Fibroblast of lung (primary cell): ENCODE measurements at regions not wholly inside any gene's neighbourhood (a gene's known extent, or its start where the extent isn't known, plus 50 kb on each side); places are given as distances from the start of the nearest gene placed in this dataset.

Experiments used
- DNase-seq, 2 donors: peaks; one replicate each; pipeline versions ENCODE4 v3.0.0 to v3.0.0-alpha.2; 2010; ENCODE audit warnings: low read depth in 2 of 2
- H2AFZ ChIP-seq: 2 replicates; pipeline ENCODE4 v1.5.1; 2012; ENCODE audit warnings: low read length, control low read depth, inconsistent platforms
- H3K27ac ChIP-seq: 2 replicates; pipeline ENCODE4 v1.5.1; 2011; ENCODE audit warnings: low read length, control low read depth; ENCODE audit not compliant: insufficient read depth
- H3K27me3 ChIP-seq: 2 replicates; pipeline ENCODE4 v1.5.1; 2011; ENCODE audit warnings: mild to moderate bottlenecking, low read length; ENCODE audit not compliant: control insufficient read depth, insufficient read depth
- H3K36me3 ChIP-seq: 2 replicates; pipeline ENCODE4 v1.5.1; 2011; ENCODE audit warnings: low read length; ENCODE audit not compliant: control insufficient read depth, insufficient read depth
- H3K4me1 ChIP-seq: 2 replicates; pipeline ENCODE4 v1.5.1; 2011; ENCODE audit warnings: low read length; ENCODE audit not compliant: control insufficient read depth, insufficient read depth; ENCODE audit errors: extremely low read depth
- H3K4me2 ChIP-seq: 2 replicates; pipeline ENCODE4 v1.5.1; 2011; ENCODE audit warnings: low read length, control low read depth; ENCODE audit not compliant: insufficient read depth; ENCODE audit errors: extremely low read depth
- H3K4me3 ChIP-seq, 4 experiments: fragments of 200-600 bp in 1 of 4; sonication (generic) in 1 of 4; replicated peaks in 1 of 4; 2 replicates each; pipeline ENCODE4 v1.5.1; 2011 to 2016; ENCODE audit warnings: low read length in 4 of 4, low read depth in 3 of 4, mild to moderate bottlenecking in 3 of 4, control low read depth in 2 of 4, inconsistent platforms in 1 of 4, mixed read lengths in 1 of 4; ENCODE audit not compliant: insufficient read depth in 1 of 4; ENCODE audit errors: control extremely low read depth in 1 of 4
- H3K79me2 ChIP-seq: 2 replicates; pipeline ENCODE4 v1.5.1; 2012; ENCODE audit warnings: mild to moderate bottlenecking, low read length, inconsistent platforms; ENCODE audit not compliant: control insufficient read depth, insufficient read depth
- H3K9ac ChIP-seq: 2 replicates; pipeline ENCODE4 v1.5.1; 2011; ENCODE audit warnings: mild to moderate bottlenecking, low read length, control low read depth; ENCODE audit not compliant: insufficient read depth
- H3K9me3 ChIP-seq: 2 replicates; pipeline ENCODE4 v1.5.1; 2012; ENCODE audit warnings: low read depth, low read length; ENCODE audit not compliant: control insufficient read depth, insufficient read depth
- H4K20me1 ChIP-seq: 2 replicates; pipeline ENCODE4 v1.5.1; 2011; ENCODE audit warnings: low read length; ENCODE audit not compliant: control insufficient read depth, insufficient read depth; ENCODE audit errors: extremely low read depth
- EZH2 ChIP-seq: IDR thresholded peaks from 2 replicates; pipeline ENCODE4 v1.5.1; 2012; ENCODE audit warnings: low read length, control low read depth, mild to moderate bottlenecking; ENCODE audit errors: missing control alignments
- TF ChIP-seq, protein P1 (sequence below), 2 donors: IDR thresholded peaks in 1 of 2; conservative IDR thresholded peaks in 1 of 2; 1 replicate in 1 of 2; 2 replicates in 1 of 2; pipeline ENCODE4 v1.5.1; 2011 to 2012; ENCODE audit warnings: low read length in 2 of 2, control low read depth in 1 of 2, inconsistent platforms in 1 of 2, low read depth in 1 of 2, mild to moderate bottlenecking in 1 of 2

DNA sequence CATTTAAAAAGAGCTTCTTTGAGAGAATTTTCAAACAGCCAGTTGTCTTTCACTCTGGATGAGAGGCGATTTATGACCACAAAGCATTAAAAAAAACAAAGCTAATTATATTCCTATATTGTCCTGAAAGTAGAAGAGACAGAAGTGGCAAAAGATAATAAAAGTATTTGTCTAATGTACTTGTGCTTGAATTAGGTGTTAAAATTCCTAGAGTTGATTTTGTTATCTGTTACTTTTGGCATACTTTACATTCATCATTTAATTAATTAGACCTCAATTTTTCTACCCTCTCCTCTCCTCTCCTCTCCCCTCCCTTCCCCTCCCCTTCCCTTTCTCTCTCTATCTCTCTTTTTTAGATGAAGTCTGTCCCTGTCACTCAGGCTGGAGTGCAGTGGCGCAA is 635.1 kb upstream of the ZNF385D start:
- H4K20me1 ChIP-seq = no peaks in the 10 kb centered on the region
- H3K9me3 ChIP-seq = no peaks in the 10 kb centered on the region
- H3K27me3 ChIP-seq = no peaks in the 10 kb centered on the region
- no peak overlapping the region for H3K4me2 ChIP-seq
- DNase-seq = no peak
- H2AFZ ChIP-seq = no peak overlapping the region
- no peak for TF ChIP-seq EZH2
- TF ChIP-seq, protein P1, sequence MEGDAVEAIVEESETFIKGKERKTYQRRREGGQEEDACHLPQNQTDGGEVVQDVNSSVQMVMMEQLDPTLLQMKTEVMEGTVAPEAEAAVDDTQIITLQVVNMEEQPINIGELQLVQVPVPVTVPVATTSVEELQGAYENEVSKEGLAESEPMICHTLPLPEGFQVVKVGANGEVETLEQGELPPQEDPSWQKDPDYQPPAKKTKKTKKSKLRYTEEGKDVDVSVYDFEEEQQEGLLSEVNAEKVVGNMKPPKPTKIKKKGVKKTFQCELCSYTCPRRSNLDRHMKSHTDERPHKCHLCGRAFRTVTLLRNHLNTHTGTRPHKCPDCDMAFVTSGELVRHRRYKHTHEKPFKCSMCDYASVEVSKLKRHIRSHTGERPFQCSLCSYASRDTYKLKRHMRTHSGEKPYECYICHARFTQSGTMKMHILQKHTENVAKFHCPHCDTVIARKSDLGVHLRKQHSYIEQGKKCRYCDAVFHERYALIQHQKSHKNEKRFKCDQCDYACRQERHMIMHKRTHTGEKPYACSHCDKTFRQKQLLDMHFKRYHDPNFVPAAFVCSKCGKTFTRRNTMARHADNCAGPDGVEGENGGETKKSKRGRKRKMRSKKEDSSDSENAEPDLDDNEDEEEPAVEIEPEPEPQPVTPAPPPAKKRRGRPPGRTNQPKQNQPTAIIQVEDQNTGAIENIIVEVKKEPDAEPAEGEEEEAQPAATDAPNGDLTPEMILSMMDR (conservative IDR thresholded peaks at IDR 0.05 in 1 of 2, IDR thresholded peaks at IDR 0.05 in 1 of 2; ENCODE audit: low read depth in 1 of 2, low read length in 2 of 2) = no peak
- H3K27ac ChIP-seq = no peak overlapping the region
- H3K79me2 ChIP-seq = no peaks in the 10 kb centered on the region
- no peak overlapping the region for H3K9ac ChIP-seq
- H3K36me3 ChIP-seq = no peaks in the 10 kb centered on the region
- H3K4me3 ChIP-seq = no peak overlapping the region
- H3K4me1 ChIP-seq = no peaks in the 10 kb centered on the region

DNA sequence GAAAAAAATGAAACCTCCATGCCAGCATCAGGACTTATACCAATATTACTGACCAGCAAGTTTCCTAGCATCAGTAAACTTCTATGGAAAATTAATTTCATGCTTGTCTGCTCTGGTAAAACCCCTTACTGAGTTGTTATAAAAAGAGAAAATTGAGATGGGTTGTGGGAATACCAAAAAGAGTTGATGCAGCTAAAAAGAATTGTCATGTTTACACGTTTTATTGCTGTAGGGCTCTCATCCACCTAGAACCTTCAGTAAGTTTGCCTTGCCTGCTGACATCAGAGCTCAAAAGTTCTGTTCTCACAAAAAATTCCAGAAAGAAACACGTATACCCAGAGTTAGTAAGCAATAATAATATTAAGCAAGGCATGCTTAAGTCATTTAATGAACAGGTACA is 641.3 kb upstream of the ZNF385D start:
- TF ChIP-seq EZH2 = no peak
- TF ChIP-seq, protein P1 (conservative IDR thresholded peaks at IDR 0.05 in 1 of 2, IDR thresholded peaks at IDR 0.05 in 1 of 2; ENCODE audit: low read depth in 1 of 2, low read length in 2 of 2) = no peak
- H3K4me3 ChIP-seq = no peak overlapping the region
- H4K20me1 ChIP-seq = no peaks in the 10 kb centered on the region
- H3K79me2 ChIP-seq = no peaks in the 10 kb centered on the region
- H3K9ac ChIP-seq = no peak overlapping the region
- H3K36me3 ChIP-seq = no peaks in the 10 kb centered on the region
- no peak for DNase-seq
- H3K27me3 ChIP-seq = no peaks in the 10 kb centered on the region
- no peak overlapping the region for H3K4me2 ChIP-seq
- H2AFZ ChIP-seq = no peak overlapping the region
- H3K9me3 ChIP-seq = no peaks in the 10 kb centered on the region
- no peaks in the 10 kb centered on the region for H3K4me1 ChIP-seq
- no peak overlapping the region for H3K27ac ChIP-seq

DNA sequence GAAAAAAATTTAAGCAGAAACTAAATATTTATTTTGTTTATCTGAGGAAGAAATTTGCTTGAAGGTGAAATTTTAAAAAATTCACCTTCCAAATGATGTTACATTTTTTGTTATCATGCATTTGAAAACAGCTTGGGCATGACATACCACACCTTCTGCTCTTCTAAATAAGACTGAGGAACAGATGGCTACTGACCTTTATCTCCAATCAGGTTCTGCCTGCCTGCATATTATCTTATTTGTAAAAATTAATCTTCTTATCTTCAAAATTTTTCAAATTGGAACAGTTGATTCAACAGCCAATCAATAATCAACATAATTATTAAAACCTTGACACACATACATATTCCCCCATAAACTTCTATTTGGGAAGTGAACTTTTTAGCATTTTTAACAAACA is 641.8 kb upstream of the ZNF385D start:
- TF ChIP-seq EZH2 = no peak
- TF ChIP-seq, protein P1 (conservative IDR thresholded peaks at IDR 0.05 in 1 of 2, IDR thresholded peaks at IDR 0.05 in 1 of 2; ENCODE audit: low read depth in 1 of 2, low read length in 2 of 2) = no peak

More for the DNA sequence above, 641.8 kb upstream of the ZNF385D start:
- Histone ChIP-seq H3K27me3 (no peaks in the 10 kb centered on the region), H3K27ac (no peak overlapping the region), H2AFZ (no peak overlapping the region), H3K4me3 (no peak overlapping the region), H4K20me1 (no peaks in the 10 kb centered on the region), H3K4me1 (no peaks in the 10 kb centered on the region), H3K9me3 (no peaks in the 10 kb centered on the region), H3K4me2 (no peak overlapping the region), H3K9ac (no peak overlapping the region), H3K79me2 (no peaks in the 10 kb centered on the region), H3K36me3 (no peaks in the 10 kb centered on the region)
- DNase-seq = no peak
